ENCODE measurements at regions not wholly inside any gene's neighbourhood (a gene's known extent, or its start where the extent isn't known, plus 50 kb on each side); places are given as distances from the start of the nearest gene placed in this dataset.

DNA sequence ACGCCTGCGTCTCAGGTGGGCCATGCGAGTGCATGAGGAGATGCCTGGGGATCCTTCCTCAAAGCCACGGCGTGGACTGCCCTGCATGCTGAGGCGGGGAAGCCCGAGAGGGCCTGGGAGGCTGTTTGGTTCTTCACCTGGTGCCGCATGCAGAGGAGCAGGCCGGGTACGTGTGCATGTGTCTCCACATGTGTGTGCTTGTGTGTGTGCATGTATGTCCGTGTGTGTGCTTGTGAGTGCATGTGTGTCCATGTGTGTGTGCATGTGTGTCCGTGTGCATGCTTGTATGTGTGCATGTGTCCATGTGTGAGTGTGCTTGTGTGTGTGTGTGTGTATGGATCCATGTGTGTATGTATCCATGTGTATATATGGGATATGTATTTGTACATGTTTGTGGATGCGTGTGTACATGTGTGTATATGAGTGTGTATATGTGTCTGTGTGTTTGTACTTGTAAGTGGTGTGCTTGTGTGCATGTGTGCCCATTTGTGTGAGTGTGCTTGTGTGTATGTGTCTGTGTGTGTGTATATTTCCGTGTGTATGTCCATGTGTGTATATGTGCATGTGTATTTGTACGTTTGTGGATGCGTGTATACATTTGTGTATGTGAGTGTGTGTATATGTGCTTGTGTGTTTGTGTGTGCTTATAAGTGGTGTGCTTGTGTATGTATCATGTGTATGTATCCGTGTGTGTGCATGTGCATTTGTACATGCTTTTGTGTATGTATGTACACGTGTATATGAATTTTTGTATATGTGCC, 79.0 kb downstream of the PTGR3 start:
- Histone ChIP-seq H3K4me1 (ENCODE audit: insufficient read depth) (peaks cover 7% of the 10 kb centered on the region), H3K9ac (no peak overlapping the region), H4K20me1 (ENCODE audit: insufficient read depth) (no peaks in the 10 kb centered on the region), H3K9me2 (ENCODE audit: insufficient read depth) (no peaks in the 10 kb centered on the region), H3K27ac (no peak overlapping the region), H3K4me3 (no peak overlapping the region), H3K36me3 (ENCODE audit: low read depth) (no peaks in the 10 kb centered on the region), H2AFZ (no peak overlapping the region), H3K4me2 (ENCODE audit: unreplicated experiment) (no peak overlapping the region), H3K27me3 (replicated peaks; ENCODE audit: insufficient read depth) (peaks cover 9% of the 10 kb centered on the region), H3K79me2 (ENCODE audit: insufficient read depth) (no peaks in the 10 kb centered on the region), H3K9me3 (ENCODE audit: low read depth) (no peaks in the 10 kb centered on the region), H3F3A (ENCODE audit: insufficient read depth) (no peaks in the 10 kb centered on the region)
- WGBS, 2 experiments (ENCODE audit: low coverage in 1 of 2, low lambda C conversion rate in 2 of 2, missing lambda C conversion rate in 2 of 2) = 79 to 80% methylated on average over 18 of the region's 18 CpGs
- TF ChIP-seq EZH2 (IDR thresholded peaks at IDR 0.05; ENCODE audit: insufficient read depth, poor library complexity, severe bottlenecking) (no peak), EZH2phosphoT487 (IDR thresholded peaks at IDR 0.05; ENCODE audit: insufficient read depth, low read depth) (no peak)
- no peak for DNase-seq
- in situ Hi-C loops (cut with MboI) = no loop called here

DNA sequence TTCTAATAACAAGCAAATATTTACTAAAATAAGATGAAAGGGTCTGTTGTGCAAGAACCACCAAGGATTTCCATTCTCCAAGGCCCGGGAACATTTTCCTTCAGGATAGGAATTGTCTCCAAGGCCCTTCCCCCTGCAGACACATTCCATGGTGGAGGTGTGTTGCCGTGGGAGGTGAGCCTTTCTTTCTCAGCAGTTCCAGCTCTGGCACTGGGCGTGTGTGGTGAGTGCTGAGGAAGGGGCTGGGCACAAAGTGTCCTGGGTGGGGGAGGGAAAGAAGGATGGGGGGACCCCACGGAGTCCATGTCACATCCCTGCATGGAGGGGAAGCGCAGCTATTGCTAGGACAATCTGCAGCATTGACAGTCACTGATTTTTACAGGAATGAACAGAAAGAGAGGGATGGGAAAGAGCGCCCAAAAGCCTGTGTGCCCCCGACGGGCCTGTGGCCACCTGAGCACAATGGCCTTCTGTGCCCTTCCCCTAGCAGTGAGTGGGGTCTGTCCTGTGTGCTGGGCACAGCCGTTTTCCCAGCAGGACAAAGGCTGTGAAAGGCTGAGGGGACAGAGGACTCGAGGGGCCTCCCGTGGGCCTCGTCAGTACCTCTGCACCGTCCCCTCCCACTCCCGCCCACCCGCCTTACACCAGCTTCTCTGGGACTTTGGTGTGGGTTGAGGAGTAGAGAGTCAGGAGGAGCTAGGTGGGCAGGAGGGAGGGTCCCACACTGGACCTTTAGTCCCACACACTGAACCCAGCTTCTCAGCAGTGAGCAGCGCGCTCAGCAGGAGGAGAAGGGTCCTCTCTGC, 79.8 kb downstream of the PTGR3 start:
- no peaks in the 10 kb centered on the region for H3K9me2 ChIP-seq (ENCODE audit: insufficient read depth)
- no peak overlapping the region for H2AFZ ChIP-seq
- TF ChIP-seq EZH2phosphoT487 (IDR thresholded peaks at IDR 0.05; ENCODE audit: insufficient read depth, low read depth) (no peak), EZH2 (IDR thresholded peaks at IDR 0.05; ENCODE audit: insufficient read depth, poor library complexity, severe bottlenecking) (no peak)
- no peak overlapping the region for H3K9ac ChIP-seq
- 64 to 68% methylated on average over 13 to 17 of the region's 17 CpGs for WGBS, 2 experiments (ENCODE audit: low coverage in 1 of 2, low lambda C conversion rate in 2 of 2, missing lambda C conversion rate in 2 of 2)
- H3K27ac ChIP-seq = no peak overlapping the region
- DNase-seq = no peak
- peaks cover 7% of the 10 kb centered on the region for H3K4me1 ChIP-seq (ENCODE audit: insufficient read depth)
- no peaks in the 10 kb centered on the region for H3K36me3 ChIP-seq (ENCODE audit: low read depth)
- H4K20me1 ChIP-seq (ENCODE audit: insufficient read depth) = no peaks in the 10 kb centered on the region
- no peak overlapping the region for H3K4me3 ChIP-seq
- H3K27me3 ChIP-seq (replicated peaks; ENCODE audit: insufficient read depth) = peaks cover 9% of the 10 kb centered on the region
- H3F3A ChIP-seq (ENCODE audit: insufficient read depth) = no peaks in the 10 kb centered on the region
- no peaks in the 10 kb centered on the region for H3K9me3 ChIP-seq (ENCODE audit: low read depth)
- H3K4me2 ChIP-seq (ENCODE audit: unreplicated experiment) = no peak overlapping the region
- in situ Hi-C loops (cut with MboI) = no loop called here
- no peaks in the 10 kb centered on the region for H3K79me2 ChIP-seq (ENCODE audit: insufficient read depth)

DNA sequence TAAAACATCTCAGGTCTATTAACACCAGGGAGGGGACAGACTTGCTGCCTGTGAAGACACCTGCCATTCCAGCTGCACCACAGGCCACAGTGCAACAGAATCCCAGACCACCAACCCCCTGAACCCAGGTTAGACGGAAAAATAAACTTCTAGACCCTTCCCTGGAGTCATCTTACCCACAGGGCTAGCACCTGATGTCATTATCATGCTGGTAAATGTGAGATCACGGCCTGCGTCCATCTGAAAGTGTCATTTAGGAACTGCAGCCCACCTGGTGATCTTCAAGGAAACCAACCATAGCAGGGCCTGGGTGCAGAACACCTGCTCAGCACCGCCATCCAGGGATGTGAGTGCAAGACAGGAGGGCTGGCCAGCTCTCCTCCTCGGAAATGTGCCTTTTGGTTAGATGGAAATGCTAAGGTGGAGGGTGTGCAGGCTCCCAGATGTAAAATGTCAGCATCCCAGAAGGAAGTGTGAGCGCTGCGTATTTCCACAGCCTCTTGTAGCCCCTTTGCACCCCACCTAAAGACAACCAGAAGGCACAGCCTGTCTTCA, 80.8 kb downstream of the PTGR3 start:
- H3K27me3 ChIP-seq (replicated peaks; ENCODE audit: insufficient read depth) = peaks cover 9% of the 10 kb centered on the region
- H3K9ac ChIP-seq = no peak overlapping the region
- in situ Hi-C loops (cut with MboI) = no loop called here
- no peaks in the 10 kb centered on the region for H3F3A ChIP-seq (ENCODE audit: insufficient read depth)
- no peak overlapping the region for H3K4me3 ChIP-seq
- TF ChIP-seq EZH2 (IDR thresholded peaks at IDR 0.05; ENCODE audit: insufficient read depth, poor library complexity, severe bottlenecking) (no peak), EZH2phosphoT487 (IDR thresholded peaks at IDR 0.05; ENCODE audit: insufficient read depth, low read depth) (no peak)
- H2AFZ ChIP-seq = no peak overlapping the region
- H3K9me2 ChIP-seq (ENCODE audit: insufficient read depth) = no peaks in the 10 kb centered on the region
- no peaks in the 10 kb centered on the region for H4K20me1 ChIP-seq (ENCODE audit: insufficient read depth)
- H3K36me3 ChIP-seq (ENCODE audit: low read depth) = no peaks in the 10 kb centered on the region
- no peak overlapping the region for H3K27ac ChIP-seq
- H3K4me1 ChIP-seq (ENCODE audit: insufficient read depth) = peaks cover 7% of the 10 kb centered on the region
- no peaks in the 10 kb centered on the region for H3K9me3 ChIP-seq (ENCODE audit: low read depth)
- H3K79me2 ChIP-seq (ENCODE audit: insufficient read depth) = no peaks in the 10 kb centered on the region
- H3K4me2 ChIP-seq (ENCODE audit: unreplicated experiment) = no peak overlapping the region
- 57% methylated on average over 7 of the region's 7 CpGs for WGBS, 2 experiments (ENCODE audit: low coverage in 1 of 2, low lambda C conversion rate in 2 of 2, missing lambda C conversion rate in 2 of 2)
- no peak for DNase-seq

DNA sequence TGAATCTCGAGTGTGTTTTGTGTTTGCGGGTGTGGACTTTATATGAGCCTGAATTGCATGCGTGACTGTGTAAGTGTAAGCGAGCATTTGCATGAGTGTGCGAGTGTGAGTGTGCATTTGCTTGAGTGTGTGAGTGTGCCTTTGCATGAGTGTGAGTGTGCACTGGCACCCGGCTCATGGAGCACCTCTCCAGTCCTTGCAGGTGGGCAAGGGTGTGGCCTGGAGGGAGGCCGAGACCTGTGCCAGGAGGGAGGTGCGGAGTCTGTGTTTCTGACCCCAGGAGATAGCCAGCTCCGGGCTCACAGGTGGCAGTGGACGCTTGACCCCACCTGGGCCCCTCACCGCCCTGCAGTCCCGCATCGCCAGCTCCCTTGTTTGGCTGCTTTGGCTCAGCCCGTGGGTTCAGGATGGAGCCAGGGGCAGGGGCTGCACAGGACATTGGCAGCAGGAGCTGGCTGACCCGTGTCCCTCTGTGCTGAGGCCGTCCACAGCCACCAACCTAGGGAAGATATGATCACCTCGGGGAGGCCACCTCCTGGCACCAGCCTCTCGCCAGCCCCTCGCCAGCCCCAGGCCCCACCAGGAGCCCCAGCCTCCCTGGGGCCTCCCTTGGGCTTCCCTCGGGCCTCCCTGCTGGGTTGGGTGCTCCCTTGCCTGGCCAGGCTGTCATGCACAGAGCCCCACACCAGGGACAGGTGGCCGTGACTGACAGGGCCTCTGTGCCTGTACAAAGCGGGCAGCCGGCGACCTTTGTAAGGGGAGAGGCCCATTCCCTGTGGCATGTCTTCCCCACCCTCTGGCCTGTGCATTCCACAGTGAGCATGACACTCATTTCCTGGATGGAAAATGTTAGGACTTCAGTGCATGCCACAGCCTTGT, 81.6 kb downstream of the PTGR3 start:
- 76 to 83% methylated on average over 23 to 24 of the region's 24 CpGs for WGBS, 2 experiments (ENCODE audit: low coverage in 1 of 2, low lambda C conversion rate in 2 of 2, missing lambda C conversion rate in 2 of 2)
- H3K4me1 ChIP-seq (ENCODE audit: insufficient read depth) = peaks cover 7% of the 10 kb centered on the region
- no peak overlapping the region for H3K4me3 ChIP-seq
- DNase-seq = no peak
- H3K27ac ChIP-seq = no peak overlapping the region
- H3K9me2 ChIP-seq (ENCODE audit: insufficient read depth) = no peaks in the 10 kb centered on the region
- no peaks in the 10 kb centered on the region for H3K36me3 ChIP-seq (ENCODE audit: low read depth)
- no peaks in the 10 kb centered on the region for H3K9me3 ChIP-seq (ENCODE audit: low read depth)
- H2AFZ ChIP-seq = no peak overlapping the region
- H3F3A ChIP-seq (ENCODE audit: insufficient read depth) = no peaks in the 10 kb centered on the region
- in situ Hi-C loops (cut with MboI) = no loop called here
- H3K27me3 ChIP-seq (replicated peaks; ENCODE audit: insufficient read depth) = peaks cover 9% of the 10 kb centered on the region
- no peak overlapping the region for H3K9ac ChIP-seq
- H3K4me2 ChIP-seq (ENCODE audit: unreplicated experiment) = no peak overlapping the region
- TF ChIP-seq EZH2phosphoT487 (IDR thresholded peaks at IDR 0.05; ENCODE audit: insufficient read depth, low read depth) (no peak), EZH2 (IDR thresholded peaks at IDR 0.05; ENCODE audit: insufficient read depth, poor library complexity, severe bottlenecking) (no peak)
- H3K79me2 ChIP-seq (ENCODE audit: insufficient read depth) = no peaks in the 10 kb centered on the region
- H4K20me1 ChIP-seq (ENCODE audit: insufficient read depth) = no peaks in the 10 kb centered on the region

Measured in GM23248 (cell line).